Activated CD8-positive, alpha-beta memory T cell treated with anti-CD3 and anti-CD28 coated beads for 36 hours (primary cell): ENCODE measurements at regions not wholly inside any gene's neighbourhood (a gene's known extent, or its start where the extent isn't known, plus 50 kb on each side); places are given as distances from the start of the nearest gene placed in this dataset.
"Not testable (repeated sequence)": the region's sequence is repeated elsewhere in the genome, so short reads cannot be mapped to it uniquely, and the experiment has no call there.

Source experiments
- CTCF ChIA-PET: fragments of 350-600 bp; sonication (Branson Sonifier 250); formaldehyde crosslinking; loops from one replicate; lab custom pipeline; 2021; ENCODE audit warnings: antibody characterized with exemption; lab: Charles Lee
- POLR2A ChIA-PET: fragments of 350-600 bp; sonication (Branson Sonifier 250); formaldehyde crosslinking; loops from one replicate; lab custom pipeline; 2021; ENCODE audit warnings: antibody characterized with exemption; lab: Charles Lee

DNA sequence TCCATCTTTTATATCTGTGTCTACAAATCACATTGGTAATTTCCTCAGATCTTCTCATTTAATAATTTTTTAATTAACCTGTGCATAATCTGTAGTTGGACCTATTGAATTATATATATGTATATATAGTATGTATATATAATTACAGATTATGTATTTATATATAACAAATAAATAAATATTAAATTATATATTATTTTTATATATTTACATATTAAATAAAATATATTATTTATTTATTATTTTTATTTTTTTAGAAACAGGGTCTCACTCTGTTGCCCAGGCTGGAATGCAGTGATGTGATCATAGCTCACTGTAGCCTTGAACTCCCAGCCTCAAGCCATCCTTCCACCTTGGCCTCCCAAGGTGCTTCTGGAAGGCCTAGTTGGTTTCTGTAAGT lies 197.9 kb downstream of the FGF9 start:
- CTCF ChIA-PET: no interaction called here
- POLR2A ChIA-PET: no interaction called here

DNA sequence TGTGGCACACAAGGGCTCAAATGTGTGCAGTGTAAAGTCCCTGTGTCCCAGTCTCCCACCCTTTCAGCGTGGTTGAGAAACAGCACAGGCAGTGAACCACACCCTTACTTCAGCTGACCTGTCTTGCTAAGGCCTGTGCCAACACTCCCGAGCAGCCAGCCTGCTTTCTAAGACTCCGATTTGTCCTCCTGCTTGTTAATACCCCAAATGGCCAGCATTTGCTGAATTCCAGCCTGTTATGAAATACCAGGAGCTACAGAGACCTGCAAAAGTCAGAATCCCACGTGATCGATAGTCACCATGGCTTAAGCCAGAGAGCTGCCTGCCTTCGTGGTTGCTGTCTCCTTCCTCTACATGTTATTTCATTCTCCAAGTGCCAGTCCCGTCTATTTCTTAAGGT lies 200.5 kb downstream of the FGF9 start:
- CTCF ChIA-PET: no interaction called here
- POLR2A ChIA-PET: no interaction called here

DNA sequence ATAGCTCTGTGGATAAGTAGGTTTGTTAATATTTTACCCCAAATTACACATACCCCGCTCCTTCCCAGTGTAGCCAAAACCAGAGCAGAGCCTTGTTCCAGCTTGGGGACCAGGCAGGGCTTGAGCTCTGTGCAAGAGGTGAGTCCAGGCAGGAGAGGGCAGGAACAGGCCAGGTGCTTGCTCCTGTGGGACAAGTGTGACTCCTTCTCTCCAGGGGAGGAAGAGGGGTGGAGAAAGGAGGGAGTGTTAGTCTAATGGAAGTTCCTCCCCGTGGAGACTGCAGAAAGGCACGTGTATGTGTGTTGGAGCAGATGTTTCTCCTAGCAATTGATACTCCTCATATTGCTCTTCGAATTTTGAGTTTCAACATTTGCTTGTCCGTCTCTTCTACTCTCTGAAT lies 201.0 kb downstream of the FGF9 start:
- CTCF ChIA-PET: no interaction called here

DNA sequence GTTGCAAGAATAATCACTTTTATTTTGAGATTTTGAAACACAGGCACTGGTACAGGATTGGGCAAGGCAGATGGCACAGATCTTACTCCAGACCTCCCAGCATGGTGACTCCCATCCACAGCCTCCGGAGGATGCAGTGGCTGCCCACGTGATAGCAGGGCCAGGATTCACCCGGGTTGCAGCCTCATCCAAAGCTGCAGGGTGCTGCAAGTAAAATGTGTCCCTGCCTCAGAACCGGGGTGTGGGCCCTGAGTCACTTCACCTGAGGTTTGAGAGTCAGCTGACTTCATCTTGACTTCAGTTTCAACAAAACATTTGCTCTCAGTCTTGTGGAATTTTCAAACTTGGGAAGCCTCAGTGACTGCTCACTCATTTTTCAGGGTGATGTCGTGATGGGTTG lies 201.9 kb downstream of the FGF9 start:
- POLR2A ChIA-PET: no interaction called here

More for the DNA sequence above, 201.0 kb downstream of the FGF9 start:
- POLR2A ChIA-PET: no interaction called here

DNA sequence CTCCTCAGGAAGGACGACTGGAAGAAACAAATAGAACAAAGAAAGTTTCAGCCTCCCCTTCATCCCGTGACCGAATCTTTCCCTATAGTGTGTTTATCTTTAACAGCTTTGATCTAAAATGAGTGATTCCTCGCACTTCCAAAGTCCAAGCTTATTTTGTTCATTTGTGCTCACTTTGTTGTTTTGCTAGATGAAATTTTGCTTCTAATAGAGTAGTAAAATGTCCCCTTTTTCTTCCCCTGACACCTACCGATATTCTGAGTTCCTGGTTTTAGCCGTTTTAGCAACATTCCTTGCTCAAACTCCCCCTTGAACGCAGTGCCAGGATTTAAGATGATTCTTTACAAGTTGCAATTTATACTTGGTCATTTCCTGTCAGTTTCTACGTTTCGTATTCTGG lies 204.2 kb downstream of the FGF9 start:
- CTCF ChIA-PET: interaction anchor here (0.5 kb wide), 1 partner anchor 869 kb away, joined by 3 read pairs; no protein-coding TSS in a partner anchor
- POLR2A ChIA-PET: no interaction called here

More for the DNA sequence above, 201.9 kb downstream of the FGF9 start:
- CTCF ChIA-PET: no interaction called here

DNA sequence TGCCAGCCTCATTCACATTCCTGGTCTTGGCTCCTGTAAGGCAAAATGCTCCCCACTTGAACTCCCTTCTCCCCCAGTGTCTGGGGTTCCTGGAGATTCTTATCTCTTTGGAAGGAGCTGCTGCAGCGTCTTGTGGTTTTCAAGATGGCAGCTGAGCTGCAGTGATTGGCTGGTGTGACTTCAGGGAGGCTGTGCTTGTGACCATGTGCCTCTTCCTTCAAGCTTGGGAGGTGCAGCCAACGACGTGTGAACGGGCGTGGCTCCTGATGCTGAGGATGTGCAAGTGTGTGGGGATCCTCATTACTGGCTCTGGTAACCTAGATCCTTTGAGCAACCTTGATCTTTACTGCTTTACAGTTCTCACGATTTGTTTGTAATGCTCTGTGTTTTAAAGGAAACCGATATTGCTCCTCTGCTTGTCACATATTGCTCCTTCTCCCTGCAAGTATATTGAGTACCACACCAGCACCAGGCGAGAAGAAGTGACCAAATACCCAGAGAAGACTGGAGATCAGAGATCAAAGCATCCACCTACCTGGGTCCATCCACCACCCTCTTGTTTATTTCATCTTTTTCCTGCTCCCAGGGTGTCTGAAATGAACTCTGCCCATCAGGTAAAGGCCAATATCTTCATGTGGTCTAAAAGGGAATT lies 208.5 kb downstream of the FGF9 start:
- ChIA-PET POLR2A (no interaction called here), CTCF (no interaction called here)

DNA sequence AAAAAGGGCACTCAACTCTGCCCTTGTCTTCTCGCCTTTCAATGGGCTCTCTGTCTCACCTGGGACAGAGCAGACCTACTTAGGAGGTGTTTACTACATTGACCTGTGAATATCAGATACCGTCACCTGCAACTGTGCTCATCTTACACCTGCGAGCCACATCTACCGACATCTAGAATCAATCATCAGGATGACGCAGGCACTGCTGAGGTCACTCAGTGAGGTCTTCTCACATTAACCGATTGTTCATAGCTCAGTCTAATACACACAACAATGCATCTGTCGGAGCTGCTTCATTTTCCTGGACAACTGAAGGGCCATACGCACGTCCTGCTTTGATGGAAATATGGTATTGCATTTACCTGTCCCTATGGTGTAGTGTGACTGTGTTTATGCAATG lies 211.9 kb downstream of the FGF9 start:
- POLR2A ChIA-PET: no interaction called here
- CTCF ChIA-PET: no interaction called here

DNA sequence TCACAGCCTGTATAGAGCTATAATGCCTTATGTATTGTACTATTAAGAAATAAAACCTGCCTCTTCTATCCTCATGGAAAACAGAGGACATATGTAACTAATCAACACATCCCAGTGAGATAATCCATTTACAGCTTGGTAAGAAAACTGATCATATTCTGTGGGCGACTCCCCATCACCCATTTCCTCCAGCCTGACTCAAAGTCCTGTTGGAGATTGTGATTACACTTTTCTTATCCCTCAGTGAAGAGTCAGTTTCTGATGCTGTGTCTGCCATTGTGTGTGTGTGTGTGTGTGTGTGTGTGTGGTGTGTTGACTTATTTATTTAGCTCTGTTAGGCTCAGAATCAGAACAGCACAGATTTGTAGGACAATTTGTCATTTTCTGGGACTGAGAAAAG lies 212.8 kb downstream of the FGF9 start:
- POLR2A ChIA-PET: no interaction called here
- CTCF ChIA-PET: no interaction called here

DNA sequence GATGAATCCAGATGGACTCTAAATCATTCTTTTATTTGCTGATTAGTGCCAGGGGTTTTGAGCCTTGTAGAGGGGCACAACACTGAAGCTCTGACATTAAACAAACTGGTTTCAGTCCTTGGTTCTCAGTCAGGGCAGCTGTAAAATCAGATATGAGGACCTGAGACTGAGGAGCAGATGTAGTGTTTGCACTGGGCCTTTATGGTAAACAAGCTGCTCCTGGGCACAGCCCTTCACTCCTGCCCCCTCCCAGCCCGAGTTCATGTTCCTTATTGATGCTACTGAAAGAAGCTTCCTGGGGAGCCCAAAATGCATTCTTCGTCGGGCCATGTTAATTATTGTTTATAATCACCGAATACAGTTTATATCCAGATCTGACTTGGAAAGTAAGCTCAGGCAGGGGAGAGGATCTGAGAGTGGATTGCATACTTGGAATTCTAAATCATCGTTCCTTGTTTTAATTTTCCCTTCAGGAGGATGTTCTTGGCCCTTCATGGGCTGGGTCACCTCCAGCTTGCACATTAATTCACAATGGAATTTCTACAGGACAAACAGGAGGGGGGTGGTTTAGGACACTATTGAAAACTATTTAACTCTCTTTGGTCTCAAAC lies 213.5 kb downstream of the FGF9 start:
- ChIA-PET POLR2A (no interaction called here), CTCF (no interaction called here)

DNA sequence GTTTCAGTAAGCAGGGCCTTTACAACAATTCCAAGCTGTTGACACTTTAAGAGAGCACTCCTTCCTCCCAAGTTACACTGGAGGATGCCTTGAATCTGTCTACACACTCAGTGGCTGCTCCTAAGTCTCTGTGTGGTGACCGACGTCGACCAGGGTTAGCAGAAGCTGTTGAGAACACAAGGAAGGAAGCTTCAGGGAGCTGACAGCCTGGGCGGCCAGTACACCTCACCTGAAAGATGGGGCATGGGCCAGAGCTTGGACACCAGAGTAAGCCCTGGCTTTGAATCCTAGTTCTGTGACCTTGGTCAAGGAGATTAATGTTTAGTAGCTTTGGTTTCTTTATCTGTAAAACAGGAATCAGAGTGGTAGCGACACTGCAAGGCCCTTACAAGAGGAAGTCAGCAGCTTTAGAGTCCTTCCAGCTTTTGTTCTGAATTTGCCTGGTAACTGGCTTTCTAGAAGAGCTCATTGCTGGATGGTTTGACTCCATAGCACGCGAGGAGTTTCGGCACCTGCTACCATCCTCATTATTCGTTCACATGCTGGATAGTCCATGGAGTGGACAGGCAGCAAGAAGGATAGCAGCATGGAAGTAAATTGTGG lies 214.2 kb downstream of the FGF9 start:
- POLR2A ChIA-PET: no interaction called here
- CTCF ChIA-PET: no interaction called here

DNA sequence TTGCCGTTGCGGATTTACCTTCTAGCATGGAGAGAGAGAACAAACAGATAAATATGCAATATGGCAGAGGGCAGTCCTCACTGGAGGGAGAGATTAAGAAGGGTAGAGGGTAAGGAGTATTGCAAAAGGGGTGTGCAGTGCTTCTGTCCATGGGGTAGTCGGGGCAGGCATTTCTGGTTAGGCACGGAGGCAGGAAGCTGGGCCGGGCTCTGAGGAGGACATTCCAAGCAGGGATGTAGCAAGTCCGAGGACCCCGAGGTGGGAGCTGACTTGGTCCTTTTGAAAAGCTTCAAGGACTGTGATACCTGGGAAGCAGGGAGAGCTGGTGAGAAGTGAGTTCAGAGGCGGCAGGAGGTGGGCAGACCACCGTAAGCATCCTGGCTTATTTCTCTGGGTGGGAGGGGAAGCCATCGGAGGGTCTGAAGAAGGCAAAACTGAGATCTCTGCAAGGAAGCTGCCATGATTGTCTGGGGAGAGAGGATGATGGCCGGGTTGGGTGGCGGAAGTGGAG lies 214.9 kb downstream of the FGF9 start:
- POLR2A ChIA-PET: no interaction called here
- CTCF ChIA-PET: no interaction called here

DNA sequence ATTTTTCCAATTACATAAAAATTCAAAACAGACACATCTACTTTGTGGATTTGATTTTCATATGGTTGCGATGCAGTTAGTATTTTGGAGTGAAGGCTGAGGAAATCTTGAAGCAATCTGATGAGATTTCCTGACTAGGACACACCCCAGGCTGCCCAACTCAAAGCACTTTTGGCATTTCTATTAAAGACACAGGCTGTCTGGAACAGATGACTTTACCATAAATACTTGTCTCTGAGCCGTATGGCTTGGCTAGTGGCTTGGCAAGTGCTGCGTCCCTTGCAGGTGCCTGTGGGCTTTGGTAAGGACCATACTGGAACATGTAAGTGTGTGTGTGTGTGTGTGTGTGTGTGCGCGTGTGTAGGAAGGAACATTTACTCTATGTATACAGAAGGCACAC lies 218.8 kb downstream of the FGF9 start:
- POLR2A ChIA-PET: no interaction called here

DNA sequence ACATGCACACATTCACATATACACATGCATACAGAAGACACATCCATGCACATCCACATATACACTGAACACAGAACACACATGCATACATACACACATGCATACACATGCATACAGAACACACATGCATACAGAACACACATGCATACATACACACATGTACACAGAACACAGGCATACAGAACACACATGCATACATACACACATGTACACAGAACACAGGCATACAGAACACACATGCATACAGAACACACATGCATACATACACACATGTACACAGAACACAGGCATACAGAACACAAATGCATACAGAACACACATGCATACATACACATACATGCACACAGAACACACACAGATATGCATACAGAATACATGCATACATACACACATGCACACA lies 219.3 kb downstream of the FGF9 start:
- CTCF ChIA-PET, POLR2A ChIA-PET: not testable (repeated sequence)

More for the DNA sequence above, 218.8 kb downstream of the FGF9 start:
- CTCF ChIA-PET: no interaction called here

DNA sequence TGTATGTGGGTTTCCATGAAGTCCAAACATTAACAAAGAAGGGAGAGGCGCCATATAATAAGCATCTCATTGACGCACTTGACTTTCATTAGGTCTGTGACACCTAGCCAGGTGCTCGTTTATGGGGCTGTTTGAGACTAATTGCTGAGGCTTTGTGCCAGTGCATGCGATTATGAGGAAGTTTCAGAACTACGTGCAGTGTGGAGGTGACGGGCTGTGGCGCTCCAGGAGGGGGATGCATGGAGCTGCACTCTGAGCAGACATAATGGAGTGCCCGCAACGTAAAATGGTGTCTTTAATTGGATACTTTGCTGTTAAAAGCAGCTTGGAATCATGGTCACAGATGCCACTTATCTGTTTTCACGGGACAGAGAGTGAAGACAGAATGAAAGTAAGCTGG lies 223.2 kb downstream of the FGF9 start:
- CTCF ChIA-PET: no interaction called here
- POLR2A ChIA-PET: no interaction called here

DNA sequence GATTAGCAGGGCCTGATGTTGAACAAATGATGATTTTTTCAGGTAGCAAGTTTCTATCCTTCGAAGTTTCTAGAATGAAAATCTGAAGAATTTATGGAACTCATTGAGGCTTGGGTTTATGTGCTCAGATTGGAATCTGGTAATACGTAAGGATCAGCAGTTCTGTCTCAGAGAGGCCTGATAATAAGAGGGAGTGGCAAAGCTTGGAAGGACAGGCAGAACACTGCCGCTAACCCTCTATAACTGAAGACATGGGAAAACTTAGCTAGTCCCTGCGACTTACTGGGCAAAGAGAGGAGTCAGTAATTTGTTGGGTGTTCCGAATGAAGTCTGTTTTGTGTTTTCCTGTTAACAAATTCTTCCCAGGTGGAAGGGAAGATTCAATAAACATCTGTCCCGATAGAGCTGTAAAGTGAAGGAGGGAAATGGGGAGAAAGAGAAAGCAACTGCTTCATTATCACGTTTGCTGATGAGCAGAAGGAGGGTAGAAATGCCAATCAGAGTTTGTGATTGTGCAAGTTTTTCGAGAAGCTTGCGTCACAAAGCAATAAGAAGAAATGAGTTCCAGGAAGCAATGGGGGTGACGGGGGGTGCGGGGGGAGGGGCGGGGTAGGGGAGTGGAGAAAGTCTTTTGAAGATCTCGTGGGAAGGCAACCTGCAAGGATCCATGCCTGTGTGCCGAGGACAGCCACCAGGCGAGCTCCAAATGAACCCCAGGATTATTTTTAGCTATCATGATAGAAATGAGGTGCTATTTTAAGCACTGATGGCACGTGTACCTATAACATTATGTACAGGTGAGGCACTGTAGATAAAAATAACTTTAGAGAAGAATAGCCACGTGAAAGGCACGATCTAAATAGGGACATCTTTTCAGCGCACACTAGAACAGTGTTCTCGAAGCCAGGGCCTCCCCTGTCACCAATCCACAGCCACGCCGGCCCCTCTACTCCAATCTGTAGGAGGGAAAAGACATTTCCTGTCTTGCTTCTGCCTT lies 224.1 kb downstream of the FGF9 start:
- POLR2A ChIA-PET: no interaction called here
- CTCF ChIA-PET: no interaction called here

DNA sequence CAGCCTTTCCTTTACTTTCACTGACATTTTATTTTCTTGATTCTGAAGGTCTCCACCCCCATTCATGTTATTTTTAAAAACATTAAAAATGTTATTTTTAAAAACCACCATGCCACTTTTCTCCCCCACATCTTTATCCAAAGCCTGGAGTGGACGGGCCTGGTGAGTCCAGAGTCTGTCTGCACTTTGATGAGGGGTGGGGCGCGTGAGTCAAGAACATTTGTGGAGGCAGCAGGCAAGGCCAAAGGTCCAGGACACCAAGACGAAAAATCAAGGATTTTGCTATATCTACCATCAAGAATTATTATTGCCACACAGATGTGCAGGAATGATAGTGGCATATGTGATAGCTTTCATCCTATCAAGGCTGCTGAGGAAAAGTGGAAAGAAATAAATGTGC lies 224.9 kb downstream of the FGF9 start:
- CTCF ChIA-PET: no interaction called here
- POLR2A ChIA-PET: no interaction called here

DNA sequence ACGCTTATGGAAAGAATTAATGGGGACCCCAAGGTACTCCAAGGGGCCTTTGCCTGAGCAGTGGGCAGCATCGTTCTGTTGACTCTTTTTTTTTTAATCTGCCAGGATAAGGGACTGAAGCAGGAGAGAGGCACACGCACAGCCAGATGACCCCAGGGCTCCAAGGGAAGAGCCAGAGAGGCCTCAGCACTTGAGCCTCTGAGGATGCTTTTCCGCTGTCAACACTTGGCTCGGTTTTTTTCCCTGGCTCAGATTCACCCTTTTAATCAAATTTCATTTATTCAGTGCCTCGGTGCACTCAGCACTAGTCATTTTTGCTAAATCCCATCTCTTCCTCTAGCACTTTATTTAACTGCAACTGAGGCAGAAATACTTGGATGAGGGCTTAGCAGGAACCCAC lies 226.3 kb downstream of the FGF9 start:
- POLR2A ChIA-PET: no interaction called here
- CTCF ChIA-PET: no interaction called here

DNA sequence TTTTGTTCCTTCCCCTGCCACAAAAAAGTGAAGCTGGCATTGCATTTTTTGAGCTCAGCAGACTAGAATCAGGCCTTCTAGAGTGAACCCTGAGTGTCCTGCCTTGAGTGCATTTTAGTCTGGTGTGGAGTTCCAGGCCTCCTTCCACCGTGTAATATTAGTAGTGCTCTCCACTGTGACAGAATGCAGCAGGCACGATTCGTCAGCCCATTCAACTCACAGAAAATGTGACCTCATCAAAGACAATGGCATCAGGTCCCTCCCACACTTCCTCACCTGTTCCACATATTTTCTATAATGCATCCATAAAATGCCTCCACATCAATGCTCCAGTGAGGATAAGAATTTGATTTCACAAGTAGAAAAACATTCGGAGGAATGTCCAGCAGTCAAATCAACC lies 227.6 kb downstream of the FGF9 start:
- CTCF ChIA-PET: no interaction called here
- POLR2A ChIA-PET: no interaction called here

DNA sequence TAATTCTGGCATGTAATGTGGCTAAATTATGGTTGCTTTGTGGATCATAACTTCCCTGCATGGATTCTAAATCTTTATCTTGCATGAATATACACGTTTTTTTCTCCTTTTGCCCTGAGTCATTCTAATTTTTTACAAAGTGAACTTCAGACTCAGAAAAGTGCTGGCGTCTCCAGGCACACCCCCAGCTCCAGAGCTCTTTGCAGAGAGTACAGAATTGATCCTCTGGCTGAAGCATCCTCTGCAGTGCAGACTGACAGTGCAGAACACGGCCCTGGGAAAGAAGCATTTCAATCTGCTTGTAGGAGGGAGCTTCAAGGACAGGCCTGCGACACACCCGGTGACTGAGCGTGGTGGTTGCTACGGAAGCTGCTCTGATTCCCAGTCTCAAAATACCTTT lies 228.1 kb downstream of the FGF9 start:
- POLR2A ChIA-PET: no interaction called here
- CTCF ChIA-PET: no interaction called here

DNA sequence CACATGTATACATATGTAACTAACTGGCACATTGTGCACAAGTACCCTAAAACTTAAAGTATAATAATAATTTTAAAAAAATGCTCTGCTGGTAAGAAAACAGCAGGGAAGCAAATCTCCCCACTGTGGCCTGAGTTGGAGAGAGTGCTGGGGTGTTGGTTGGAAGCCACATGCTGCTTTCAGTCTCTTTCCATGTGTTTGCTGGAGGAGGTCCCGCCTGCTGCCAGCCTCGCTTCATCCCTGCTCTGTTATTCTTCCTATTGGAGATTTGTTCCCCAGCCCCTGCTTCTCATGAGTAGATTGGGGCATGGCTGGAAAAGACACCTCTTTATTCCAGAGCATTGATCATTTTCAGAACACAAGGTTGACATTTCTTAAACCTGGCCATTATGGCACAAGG lies 230.5 kb downstream of the FGF9 start:
- POLR2A ChIA-PET: no interaction called here
- CTCF ChIA-PET: no interaction called here
